GM20431 (cell line): ENCODE measurements at regions not wholly inside any gene's neighbourhood (a gene's known extent, or its start where the extent isn't known, plus 50 kb on each side); places are given as distances from the start of the nearest gene placed in this dataset.

ENCODE experiments used
- in situ Hi-C: fragments of 300-500 bp; cut with MseI, MboI; formaldehyde crosslinking; loops from one replicate; pipeline ENCODE4 v1.15.0; 2020; ENCODE audit warnings: low sequenced_read_pairs; ENCODE audit not compliant: unreplicated experiment

DNA sequence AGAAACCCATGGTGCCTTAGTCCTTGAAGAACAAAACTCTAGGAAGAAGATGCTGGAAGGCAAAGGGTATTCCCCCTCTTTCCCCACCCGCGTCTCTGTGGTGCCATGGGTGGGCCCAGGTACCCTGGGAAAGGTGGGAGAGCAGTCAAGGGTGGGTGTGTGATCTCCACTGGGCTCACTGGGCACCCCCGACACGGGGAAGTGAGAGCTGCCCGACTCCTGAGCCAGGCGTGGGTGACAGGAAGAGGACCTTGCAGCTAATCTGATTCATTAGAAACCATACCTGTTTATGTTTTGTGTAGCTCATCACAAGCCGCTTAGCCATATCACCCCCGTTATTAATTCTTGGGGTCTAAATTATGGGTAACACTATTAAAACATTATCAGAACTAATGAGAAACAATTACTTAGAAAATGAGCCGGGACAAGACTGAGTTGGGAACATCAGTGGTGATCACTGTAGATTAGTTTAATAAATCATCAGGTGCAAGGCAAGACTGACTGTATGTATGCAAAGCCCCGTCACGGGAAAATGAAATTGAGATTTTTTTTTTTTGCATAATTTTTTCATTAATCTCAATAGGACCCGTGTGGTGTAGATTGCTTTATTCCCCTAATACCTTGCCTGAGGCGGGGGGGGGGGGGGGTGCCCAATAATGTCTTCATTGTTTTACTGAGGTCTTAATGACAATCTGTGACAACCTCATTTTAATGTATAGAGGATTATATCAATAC is 77.3 kb downstream of the ZIC5 start:
- in situ Hi-C loops: no loop called here

DNA sequence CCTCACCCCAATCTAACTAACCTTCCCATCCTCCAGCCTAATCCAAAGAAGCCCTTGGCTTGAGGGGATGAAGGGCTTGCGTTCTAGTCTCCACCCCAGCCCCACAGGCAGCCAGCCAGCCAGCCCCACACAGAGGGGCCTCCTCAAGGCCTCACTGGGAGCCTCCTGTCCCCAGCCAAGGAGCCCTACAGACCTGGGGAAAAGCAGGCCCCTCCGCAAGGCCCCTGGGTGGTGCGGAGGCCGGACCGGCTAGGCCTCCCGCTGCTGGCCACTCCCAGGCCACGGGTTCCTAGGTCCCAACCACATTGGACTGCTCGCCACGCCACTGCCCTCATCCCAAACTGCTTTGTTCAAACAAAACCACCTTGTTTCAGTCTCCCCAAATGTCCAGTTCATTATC is 78.0 kb downstream of the ZIC5 start:
- in situ Hi-C loops: no loop called here

GRCh38 chr13:99892866-99893504 is 78.6 kb downstream of the ZIC5 start:
- in situ Hi-C loops: no loop called here

DNA sequence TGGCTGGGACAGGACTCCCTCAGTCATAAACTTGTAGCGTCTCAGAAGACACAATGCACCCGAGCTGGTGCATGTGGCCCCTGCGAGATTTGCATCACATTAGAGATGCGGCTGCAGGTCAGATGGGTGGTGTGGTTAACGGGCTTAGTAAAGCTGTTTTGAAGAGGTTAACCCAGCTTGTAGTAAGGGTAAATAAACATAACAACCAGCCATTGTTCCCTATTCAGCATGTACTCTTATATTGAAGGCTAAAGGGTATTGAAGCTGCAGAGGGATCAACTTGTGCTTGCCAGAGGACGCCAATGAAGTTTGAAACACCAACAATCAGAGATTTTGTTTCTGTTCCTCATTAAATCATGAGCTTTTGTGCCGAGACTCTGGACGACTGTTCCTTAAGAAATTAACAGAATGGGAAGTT is 79.4 kb downstream of the ZIC5 start:
- in situ Hi-C loops: no loop called here

GRCh38 chr13:99886706-99887105 is 84.9 kb downstream of the ZIC5 start:
- in situ Hi-C loops: no loop called here

DNA sequence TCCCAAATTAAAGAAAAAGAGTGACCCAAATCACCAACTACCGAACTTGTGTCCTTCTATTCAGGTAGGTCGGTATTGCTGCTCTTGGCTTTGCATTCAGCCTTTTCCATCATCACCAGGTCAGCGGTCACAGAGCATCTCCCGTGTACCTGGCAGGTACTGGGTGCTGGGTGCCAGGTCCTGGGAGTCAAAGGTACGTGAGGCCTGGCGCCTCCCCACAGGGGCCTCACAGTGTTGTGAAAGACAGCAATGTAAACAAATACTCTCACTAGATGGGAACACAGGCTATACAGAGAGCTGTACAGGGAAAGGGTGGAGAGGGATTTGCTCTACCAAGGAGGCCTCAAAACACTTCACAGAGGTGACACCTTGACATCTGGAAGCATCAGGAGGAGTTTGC is 86.7 kb downstream of the ZIC5 start:
- in situ Hi-C loops: no loop called here

- in situ Hi-C loops: no loop called here
These were observed 87.8 kb downstream of the ZIC5 start for GRCh38 chr13:99883805-99884204.

GRCh38 chr13:99878921-99879610 is 92.5 kb downstream of the ZIC5 start:
- in situ Hi-C loops: no loop called here

DNA sequence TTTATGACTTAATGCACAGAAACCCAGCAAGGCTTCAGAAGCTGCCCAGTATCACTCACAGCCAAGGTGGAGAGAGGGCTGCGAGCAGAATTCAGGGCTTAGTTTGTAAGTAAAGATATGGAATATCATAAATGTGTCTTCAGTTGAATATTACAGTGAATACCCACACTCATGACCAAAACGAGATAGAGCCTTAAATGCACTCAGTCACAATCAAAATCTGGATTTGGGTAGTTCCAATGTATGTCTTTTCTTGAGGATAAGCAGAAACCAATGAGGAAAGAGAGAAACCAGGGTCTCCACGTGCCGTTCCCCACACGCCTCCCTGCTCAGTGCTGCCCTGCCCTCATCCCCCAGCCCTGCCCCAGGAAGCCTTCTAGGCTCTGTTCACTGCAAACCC is 94.9 kb downstream of the ZIC5 start:
- in situ Hi-C loops: no loop called here

- in situ Hi-C loops: no loop called here
These were observed 96.2 kb downstream of the ZIC5 start for GRCh38 chr13:99875391-99875790.

DNA sequence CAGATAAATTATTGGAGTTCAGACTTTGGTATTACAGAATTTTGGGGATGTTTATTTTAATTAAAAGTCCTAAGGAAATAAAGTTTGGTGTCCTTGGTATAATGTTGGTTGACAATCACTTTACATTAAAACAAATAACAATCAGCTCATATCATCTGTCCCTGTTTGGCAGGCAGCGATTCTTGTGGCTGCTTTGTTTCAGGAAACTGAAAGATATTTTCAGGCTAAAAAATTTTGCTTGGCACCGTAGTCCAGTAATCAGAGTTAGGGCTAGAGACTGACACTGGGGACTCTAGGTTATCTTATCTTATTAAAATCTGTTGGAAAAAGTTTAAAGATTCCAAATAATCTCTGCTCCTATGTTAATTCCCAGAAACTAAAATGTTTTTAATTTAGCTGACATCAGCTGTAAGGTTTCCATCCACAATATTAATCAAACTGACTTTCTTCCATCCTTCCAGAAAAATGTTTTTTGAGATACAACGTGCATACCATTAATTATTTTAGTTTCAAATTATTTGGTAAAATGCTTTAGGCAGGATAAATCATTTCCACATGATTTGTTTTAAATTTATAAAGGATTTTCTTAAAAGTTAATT is 97.6 kb downstream of the ZIC5 start:
- in situ Hi-C loops: no loop called here

DNA sequence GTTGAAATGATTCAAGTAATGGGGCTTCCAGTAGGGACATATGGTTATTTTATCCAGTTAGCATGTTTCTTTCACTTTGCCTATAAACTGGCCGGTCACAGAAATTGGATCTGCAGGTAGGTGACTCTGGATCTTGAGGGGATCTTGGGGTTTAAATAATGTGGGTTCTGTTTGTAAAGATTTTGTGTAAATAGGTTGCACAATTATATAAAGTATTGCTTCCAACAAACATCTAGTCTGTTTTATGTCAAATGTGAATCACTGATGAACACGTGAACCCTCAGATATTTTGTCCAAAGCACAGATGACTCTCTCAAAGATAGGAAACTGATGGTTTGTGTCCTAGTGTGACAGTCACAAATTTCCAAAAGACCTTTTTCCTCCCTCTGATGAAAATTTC is 98.4 kb downstream of the ZIC5 start:
- in situ Hi-C loops: no loop called here

- in situ Hi-C loops: no loop called here
These were observed 100.2 kb downstream of the ZIC5 start for GRCh38 chr13:99871249-99871898.

DNA sequence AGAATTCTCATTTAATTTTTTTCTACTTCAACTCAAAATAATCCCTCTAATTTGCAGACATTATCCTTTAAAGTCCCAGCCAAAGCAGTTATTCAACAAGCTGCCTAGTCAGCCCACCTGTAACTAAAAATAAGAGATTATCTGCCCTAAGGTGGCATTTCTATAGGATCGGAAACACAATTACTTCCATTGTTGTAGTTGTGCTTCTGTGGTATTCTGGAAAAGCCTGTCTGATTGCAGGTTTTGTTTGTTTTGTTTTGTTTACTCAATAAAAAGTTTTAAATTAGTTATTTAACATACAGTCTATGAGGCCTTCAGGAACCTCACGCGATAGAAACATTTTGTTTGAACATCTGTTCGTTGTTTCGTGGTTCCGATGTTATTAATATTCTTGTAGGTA is 101.0 kb downstream of the ZIC5 start:
- in situ Hi-C loops: no loop called here

- in situ Hi-C loops: no loop called here
These were observed 101.7 kb downstream of the ZIC5 start for GRCh38 chr13:99869830-99870229.

- in situ Hi-C loops: no loop called here
These were observed 102.8 kb downstream of the ZIC5 start for GRCh38 chr13:99868767-99869166.

DNA sequence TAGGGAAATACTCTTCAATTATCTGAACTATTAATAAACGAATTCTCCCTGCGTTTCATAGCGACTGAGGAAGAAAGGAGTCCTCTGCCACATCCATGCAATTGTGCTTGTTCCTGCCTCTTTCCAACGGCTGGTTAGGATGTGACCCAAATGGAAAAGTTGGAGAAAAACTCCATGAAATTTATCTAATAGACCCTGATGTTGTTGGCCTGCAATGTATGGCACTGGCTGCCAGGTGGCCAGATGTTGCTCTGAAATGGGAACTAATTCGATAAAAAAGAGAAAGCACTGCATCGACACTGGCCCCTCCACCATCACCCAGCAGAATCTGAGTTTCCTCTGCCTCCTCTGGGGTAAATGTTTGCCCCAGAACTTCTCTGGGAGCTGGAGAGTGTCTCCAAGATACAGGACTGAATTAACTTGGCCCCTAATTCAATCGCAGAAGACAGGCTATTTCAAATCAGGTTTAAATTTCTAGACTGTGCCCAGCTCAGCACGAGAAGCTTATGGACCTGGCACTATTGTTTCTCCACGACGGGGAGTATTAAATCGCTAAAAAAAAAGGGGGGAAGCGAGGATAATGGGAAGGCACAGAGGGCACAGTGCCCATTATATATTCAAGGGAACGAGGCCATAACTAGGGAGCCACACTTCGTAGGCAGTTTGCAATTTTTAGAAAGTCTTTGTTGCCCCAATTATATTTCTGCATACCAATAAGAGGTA is 103.9 kb downstream of the ZIC5 start:
- in situ Hi-C loops: no loop called here

GRCh38 chr13:99866781-99867180 is 104.8 kb downstream of the ZIC5 start:
- in situ Hi-C loops: no loop called here

DNA sequence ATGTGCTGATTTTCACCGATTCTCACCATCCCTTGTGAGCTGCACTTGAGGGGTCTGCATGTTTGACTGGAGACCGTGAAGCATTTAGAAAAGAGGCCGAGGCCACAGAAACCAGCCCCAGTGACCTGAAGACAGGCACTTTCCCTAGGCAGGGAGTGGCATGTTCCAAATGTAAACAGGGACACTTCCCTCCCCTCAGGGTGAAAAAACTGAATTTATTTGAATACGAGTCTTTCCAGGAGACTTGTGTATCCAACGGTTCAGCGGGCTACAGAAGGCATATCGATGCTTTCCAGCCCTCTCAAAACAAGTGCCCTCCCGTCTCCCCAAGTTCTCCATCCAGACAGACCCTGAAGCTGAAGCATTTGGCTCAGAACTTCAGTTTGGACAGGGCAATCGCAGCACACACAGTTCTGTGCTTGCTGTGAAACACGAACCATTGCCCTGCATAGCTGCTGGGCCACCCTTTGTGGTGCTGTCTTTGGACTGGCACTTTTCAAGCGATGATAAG is 106.1 kb downstream of the ZIC5 start:
- in situ Hi-C loops: no loop called here

DNA sequence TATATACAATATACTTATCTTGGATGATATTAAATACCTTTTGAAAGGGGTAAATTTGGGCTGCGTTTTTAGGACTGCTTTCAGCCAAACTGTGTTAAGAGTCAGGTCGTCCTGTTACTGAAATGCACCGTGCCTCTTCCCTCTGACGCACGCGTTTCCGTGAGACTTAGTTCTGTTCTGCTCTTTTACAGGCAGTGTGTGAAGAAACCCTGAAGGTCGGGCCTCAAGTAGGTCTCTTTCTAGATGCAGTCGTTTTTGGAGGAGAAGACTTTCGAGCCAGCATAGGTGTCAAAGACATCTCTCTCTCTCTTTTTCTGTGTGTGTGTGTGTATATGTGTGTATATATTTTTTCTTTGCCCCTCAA is 107.0 kb downstream of the ZIC5 start:
- in situ Hi-C loops: no loop called here
